COLO829 (cell line): ENCODE measurements at regions not wholly inside any gene's neighbourhood (a gene's known extent, or its start where the extent isn't known, plus 50 kb on each side); places are given as distances from the start of the nearest gene placed in this dataset.
"Not testable (repeated sequence)": the region's sequence is repeated elsewhere in the genome, so short reads cannot be mapped to it uniquely, and the experiment has no call there.

ENCODE experiments used
- DNase-seq: peaks from one replicate; pipeline ENCODE4 v3.0.0; 2012; ENCODE audit warnings: low spot score

DNA sequence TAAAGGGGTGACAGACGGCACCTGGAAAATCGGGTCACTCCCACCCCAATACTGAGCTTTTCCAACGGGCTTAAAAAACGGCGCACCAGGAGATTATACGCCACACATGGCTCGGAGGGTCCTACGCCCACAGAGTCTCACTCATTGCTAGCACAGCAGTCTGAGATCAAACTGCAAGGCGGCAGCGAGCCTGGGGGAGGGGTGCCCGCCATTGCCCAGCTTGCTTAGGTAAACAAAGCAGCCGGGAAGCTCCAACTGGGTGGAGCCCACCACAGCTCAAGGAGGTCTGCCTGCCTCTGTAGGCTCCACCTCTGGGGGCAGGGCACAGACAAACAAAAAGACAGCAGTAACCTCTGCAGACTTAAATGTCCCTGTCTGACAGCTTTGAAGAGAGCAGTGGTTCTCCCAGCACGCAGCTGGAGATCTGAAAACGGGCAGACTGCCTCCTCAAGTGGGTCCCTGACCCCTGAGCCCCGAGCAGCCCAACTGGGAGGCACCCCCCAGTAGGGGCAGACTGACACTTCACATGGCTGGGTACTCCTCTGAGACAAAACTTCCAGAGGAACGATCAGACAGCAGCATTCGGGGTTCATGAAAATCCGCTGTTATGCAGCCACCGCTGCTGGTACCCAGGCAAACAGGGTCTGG is 162.8 kb upstream of the GJE1 start:
- DNase-seq, result not testable (repeated sequence)

DNA sequence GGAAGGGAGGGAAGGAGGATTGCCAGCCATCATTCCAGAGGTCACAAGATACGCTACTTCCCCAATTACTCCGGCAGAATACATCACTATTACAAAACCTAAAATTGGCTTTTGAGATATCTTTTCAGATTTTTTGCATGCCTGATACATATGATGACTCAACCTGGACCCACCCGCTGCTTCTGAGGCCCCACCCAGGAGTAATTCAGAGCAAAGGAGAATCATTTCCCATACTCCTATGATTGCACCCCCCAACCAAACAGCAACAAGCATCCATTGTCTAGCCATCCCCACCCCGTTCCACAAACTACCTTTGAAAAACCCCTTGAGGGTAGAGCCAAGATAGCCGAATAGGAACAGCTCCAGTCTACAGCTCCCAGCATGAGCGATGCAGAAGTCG is 163.5 kb upstream of the GJE1 start:
- no peak for DNase-seq

DNA sequence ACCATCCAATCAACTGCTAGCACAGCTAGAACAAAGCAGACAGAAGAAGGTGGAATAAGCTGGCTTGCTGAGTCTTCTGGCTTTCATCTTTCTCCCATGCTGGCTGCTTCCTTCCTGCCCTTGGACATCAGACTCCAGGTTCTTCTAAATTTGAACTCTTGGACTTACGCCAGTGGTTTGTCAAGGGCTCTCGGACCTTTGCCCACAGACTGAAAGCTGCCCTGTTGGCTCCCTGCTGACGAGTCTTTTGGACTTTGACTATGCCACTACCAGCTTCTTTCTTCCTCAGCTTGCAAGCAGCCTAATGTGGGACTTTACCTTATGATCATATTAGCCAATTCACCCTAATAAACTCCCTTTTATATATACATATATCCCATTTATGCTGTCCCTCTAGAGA is 164.1 kb upstream of the GJE1 start:
- no peak for DNase-seq

DNA sequence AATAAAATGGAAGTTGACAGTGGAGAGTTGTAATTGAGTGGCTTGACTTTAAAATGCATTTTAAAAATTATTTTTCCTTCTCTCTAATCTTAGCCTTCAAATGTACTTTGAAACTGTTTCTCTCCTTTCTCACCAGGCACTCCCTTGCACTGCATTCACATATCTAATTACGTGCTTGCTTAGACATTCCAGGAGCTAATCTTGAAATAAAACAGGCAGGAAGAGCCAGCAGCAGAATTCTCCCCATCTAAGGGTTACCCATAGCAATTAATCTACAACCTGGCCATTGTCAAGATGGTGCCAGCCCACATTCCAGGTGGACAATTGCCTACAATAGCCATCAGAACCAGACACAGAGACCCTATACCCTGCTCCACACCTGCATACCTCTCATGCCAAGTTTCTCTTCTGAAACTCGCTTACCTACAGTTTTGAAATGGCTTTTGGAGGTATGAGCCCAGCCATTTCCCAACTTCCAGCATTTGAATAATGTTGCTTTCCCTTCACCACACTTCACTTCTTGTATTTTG is 167.6 kb upstream of the GJE1 start:
- DNase-seq, result no peak

DNA sequence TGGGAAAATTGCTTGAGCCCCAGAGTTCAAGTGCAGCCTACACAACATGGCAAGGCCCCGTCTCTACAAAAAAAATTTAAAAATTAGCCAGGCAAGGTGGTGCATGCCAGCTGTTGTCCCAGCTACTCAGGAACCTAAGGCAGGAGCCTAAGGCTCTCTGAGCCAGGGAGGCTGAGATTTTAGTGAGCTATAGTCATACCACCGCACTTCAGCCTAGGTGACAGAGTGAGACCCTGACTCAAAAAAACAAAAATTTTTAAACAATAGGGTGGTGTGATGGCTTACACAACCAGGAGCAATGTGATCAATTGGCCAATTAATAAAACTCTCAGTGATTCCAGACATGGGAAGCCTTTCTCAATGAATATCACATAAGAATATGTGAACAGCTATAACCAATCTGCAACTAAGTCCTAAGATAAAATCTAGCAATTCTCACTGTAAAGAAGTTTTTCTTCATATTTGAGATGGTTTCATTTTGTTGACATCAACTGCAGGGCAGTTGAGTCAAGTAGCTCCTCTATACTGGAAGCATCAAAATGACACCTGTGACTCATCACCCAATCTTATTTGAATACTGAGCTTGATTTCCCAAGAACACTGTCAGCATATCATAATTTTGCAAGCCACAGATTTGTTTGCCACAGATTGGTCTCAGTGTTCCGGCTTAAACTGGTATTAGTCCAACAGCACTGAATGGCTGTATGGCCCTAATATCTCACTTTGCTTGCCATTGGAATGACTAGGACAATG is 169.0 kb upstream of the GJE1 start:
- no peak for DNase-seq

DNA sequence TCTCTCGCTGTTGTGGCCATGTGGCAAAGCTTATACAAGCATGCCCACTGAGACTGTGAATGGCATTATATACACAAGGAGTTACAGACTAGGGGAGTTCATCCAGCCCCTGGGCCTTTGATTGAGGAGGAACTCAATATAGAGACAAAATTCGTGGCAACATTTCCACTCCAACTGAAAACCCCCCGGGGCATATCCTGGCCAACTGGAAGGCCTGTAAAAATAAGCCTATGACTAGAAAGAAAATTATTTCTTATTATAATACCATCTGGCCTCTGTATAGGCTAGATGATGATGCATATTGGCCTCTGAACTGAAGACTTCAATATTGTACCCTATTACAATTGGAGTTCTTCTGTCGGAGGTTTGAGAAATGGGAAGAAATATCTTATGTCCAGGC is 175.5 kb upstream of the GJE1 start:
- DNase-seq, result no peak

DNA sequence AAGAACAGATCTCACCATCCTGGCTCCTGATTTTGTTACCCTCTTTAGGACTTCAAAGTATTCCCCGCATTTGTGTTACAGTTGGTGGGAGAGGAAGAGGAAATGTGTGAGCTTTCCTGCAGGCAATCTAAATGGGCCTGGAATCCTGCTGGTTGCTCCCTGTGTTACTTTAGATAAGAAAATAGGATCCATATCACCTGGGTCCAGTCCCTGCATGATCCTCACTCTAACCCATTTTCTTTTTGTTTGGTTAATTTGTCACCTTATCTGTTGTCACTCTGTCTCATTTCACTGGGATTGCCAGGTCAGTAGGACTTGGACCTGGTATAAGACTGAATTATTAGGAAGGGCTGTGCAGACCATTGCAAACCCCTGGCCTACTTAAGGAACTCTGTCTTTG is 175.9 kb upstream of the GJE1 start:
- no peak for DNase-seq

DNA sequence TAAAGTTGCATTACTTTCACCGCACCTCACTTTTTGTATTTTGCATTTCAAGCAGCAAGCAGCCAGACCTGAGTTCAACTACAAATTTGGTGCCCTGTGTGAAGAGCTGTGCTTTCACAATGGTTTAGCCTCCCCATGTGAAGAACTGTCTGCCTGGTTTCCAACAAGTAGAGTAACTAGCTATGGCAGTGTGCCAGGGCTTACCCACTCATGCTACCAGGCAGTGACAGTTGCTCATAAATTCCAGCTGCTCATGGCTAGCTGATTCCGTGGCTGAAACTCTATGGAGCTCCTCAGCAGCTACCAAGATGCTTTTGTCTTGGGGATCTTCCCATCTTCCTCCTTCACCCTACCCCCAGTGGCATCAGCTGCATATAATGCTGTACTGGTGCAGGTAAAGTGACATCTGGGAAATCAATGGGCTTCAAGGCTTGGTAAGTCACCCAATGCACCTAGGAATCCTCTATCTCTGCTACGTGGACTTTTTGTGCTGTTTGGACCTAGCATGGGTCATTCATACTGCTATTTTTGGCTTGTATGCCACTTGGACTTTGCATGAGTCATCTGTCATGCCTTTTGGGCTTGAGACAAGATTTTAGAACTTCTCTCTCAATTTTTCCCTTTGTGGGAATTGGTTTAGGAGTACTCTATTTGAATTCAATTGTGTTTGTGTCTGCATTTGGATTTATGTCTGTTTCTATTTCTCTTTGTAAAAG is 176.5 kb upstream of the GJE1 start:
- no peak for DNase-seq

DNA sequence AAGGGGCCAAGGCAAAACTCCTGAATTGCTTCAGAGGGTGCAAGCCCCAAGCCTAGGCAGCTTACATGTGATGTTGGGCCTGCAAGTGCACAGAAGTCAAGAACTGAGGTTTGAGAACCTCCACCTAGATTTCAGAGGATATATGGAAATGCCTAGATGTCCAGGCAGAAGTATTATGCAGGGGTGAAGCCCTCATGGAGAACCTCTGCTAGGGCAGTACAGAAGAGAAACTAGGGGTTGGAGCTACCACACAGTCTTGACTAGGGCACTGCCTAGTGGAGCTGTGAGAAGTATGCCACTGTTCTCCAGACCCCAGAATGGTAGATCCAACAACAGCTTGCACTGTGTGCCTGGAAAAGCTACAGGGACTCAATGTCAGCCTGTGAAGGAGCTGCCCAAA is 179.7 kb upstream of the GJE1 start:
- DNase-seq, result no peak

DNA sequence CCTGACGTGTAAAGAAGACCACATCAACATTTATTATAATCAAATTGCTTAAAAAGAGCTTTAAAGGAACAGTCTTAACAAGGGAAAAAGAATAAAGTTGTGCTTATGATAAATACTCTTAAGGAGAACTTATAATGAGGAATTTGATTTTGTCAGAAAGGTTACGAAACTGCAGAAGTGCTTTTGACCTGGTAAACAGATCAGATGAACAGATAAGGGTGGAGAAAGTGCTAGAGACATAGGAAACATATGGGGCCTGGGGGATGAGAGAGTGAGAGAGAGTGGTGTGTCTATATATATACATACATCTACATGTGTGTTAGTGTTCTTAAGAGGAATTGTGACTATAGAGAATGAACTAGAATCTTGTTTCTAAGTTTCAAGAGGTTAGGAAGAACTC is 186.2 kb upstream of the GJE1 start:
- DNase-seq, result no peak

DNA sequence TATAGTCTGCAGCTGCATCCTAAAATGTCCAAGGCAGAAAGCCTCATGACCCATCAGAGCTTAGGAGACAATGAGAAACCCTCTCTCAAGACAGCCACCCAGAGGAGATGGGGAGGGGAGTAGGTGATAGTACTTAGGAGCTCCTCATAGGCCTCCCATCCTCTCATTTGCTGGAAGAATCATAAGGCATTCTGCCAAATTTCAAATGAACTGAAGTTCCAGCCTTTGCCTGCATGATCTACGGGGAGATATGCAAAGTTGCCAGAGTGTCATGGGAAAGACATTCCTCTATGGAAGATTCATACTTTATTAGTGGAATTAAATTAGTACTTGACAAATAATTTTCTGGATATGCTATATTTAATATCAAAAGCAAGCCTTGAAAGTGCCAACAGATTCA is 194.1 kb upstream of the GJE1 start:
- no peak for DNase-seq

DNA sequence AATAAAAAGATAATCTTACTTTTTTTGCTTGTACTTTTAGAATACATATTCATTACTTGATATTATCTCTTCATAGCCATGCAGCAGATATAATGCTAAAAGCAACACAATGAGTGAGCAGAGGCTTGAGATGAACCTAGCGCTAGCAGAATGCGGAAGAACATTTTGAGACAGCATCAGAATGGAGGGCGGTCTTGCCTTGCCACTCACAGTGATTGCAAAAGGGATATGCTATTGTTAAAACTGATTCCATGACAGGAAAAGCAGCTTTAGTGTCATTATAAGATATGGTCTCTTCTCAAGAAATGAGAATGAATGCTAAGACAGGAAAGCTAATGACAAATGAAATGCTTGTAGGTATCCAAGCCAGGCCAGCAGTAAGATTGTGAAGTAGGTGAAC is 200.0 kb upstream of the GJE1 start:
- DNase-seq, result no peak

DNA sequence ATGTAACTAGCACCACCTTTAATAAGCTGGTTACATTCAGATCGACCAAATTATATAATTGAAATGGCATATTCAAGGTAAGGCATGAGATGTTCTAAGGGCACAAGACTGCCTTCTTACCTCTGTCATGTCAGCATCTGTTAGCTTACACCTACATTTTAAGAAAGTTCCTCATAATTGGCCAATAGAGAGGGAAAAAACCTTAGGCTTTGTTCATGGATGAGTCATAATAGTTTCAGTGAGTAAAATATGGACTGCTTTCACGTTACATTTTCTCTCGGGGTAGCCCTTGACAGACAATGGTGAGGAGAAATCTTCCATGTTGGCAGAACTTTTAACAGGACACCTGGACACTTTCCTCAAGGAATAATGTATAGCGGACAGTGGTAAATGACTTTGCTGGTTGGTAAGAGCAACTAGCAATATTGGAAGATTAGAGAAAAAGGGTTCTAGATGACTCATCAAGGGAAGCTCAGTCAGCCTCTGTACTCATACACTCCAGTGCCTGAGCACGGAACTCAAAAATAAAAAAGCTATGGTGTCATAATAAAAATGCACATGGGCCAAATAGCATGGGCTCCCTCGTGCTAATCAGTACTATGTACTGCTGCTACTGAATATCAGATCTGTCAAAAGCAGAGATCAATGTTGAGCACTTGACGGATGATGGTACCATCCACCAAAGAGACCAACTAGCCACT is 206.4 kb upstream of the GJE1 start:
- DNase-seq, result not testable (repeated sequence)

DNA sequence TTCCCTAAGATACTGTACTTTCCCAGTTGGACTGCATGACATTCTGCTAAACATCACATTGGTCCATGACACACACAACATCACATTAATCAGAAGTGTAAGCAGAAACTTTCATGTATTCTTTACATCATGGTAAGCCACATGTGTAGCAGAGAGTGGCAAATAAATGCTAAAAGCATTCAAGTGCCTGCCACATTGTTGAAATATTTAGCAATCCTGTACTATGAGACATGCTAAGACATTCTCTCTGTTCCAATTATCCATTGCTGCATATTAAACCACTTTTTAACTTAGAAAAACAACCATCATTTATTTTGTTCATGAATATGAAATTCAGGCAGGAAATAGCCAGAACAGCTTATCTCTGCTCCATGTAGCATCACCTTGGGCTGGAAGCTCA is 207.7 kb upstream of the GJE1 start:
- no peak for DNase-seq

DNA sequence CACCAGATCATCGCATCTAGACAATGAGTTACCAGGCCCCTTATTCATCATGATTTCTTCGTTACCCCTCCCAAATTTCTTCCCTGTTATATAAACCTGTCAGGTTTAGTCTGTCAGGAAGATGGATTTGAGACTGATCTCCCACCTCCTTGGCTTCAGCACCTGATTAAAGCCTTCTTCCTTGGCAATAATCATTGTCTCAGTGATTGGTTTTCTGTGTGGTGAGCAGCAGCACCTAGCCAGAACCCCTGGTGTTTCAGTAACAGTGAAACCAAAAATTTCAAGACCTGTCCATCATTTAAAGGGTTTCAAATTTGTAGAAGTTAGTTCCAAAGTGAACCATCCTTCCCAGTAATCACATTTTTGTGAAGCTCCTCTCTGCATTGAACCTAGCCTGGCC is 209.8 kb upstream of the GJE1 start:
- DNase-seq, result no peak

DNA sequence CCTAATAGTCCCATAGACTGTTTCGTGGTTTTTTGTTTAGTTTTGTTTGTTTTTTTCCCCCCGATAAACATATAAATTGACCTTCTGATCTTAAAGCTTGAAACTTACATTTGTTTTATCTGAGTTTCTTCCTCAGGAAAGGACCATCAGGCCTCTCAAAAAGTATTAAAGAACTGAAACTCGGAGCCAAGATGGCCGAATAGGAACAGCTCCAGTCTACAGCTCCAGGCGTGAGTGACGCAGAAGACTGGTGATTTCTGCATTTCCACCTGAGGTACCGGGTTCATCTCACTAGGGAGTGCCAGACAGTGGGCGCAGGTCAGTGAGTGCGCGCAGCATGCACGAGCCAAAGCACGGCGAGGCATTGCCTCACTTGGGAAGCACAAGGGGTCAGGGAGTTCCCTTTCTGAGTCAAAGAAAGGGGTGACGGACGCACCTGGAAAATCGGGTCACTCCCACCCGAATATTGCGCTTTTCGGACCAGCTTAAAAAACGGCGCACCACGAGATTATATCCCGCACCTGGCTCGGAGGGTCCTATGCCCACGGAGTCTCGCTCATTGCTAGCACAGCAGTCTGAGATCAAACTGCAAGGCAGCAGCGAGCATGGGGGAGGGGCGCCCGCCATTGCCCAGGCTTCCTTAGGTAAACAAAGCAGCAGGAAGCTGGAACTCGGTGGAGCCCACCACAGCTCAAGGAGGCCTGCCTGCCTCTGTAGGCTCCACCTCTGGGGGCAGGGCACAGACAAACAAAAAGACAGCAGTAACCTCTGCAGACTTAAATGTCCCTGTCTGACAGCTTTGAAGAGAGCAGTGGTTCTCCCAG is 215.8 kb upstream of the GJE1 start:
- DNase-seq, result not testable (repeated sequence)

DNA sequence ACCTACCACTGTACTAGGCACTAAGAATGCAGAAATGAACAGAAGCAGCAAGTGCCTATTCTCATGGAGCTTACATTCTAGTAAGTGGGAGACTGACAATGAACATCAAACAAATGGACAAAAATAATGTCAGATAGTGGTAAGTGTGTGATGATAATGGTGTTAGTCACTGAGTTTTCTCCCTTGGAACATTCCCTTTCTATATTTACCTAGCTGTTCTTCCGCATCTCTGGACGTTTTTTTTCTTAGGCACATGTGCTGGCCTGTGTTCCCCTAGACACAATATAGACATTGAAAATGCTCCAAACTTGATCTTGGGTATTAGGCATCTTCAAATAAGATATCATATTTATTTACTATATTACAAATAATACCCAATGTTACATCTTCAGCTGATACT is 218.1 kb upstream of the GJE1 start:
- DNase-seq, result no peak

DNA sequence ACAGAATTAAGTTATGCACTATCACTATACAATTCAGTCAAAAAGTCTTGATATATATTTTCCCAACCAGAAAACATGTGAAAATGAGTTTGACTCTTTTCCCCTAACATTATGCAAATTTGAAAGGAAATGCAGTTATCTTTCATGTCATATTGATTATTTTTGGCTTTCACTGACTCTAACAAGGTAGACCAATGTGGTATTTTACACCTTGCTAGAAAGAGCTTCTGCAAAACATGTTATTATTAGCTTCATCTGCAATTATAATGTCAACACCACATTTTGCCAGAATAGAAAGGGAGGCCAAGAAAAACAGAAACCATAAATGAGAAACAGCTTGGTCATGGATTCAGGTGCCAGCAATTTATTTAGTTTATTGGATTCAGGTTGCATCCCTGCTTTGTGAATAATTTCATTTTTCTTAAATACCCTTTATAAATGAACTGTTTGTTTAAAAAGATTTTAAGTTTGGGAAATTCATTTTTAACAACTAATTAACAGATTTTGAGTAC is 226.1 kb upstream of the GJE1 start:
- no peak for DNase-seq

DNA sequence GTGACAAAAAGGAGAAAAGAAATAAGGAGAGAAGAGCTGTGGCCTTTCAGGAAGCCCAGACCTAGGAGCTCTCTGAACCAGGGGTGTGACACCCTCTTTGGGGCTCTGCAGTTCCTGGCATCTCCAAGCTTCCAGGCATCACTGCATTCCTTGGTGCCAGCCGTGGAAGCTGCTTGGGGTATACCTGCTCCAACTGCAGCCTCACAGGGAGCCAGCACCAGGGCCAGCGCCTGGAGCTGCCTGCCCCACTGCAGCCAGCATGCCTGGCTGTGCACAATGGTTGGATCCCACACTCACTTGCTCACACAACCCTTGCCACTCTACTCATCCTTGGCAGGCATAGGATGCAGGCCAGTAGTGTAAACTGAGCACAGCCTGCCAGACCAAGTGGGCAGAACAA is 242.1 kb upstream of the GJE1 start:
- DNase-seq, result no peak

DNA sequence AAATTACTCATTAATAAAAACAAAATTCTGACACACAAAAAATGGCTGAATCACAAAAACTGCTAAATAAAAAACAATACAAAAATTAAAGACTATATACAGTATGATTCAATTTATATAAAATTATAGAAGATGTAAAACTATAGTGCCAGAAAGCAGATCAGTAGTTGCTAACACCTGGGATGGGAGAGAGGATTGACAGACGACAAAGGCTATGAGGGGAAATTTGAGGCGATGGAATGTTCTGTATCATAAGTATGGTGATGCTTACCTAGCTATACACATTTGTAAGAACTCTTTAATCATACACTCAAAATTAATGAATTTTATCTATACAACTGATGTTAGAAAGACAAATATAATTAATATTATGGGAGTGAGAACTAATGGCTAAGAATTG is 247.9 kb upstream of the GJE1 start:
- DNase-seq, result no peak

DNA sequence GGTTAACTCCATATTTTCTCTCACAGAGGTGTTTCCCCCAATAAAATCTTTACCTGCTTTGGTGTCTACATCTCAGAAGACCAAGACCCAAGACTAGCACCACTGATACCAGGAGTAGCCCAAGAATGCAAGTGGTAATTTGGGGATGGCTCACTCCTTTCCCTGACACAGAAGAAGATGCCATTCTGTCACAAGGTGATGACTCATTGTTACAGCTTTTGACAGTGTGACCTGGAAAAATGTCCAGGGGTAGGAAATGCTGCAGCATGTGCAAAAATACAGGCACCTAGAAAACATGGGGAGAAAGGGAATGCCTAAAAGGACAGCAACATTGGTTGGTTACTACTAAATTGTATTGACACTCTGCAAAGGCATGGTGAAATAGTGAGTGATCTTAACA is 254.0 kb upstream of the GJE1 start:
- no peak for DNase-seq
